Liver (tissue), 8 donors: ENCODE measurements at regions not wholly inside any gene's neighbourhood (a gene's known extent, or its start where the extent isn't known, plus 50 kb on each side); places are given as distances from the start of the nearest gene placed in this dataset.

Experiments used
- DNase-seq: peaks from one replicate; pipeline ENCODE4 v3.0.0-alpha.2; 2017; ENCODE audit warnings: low spot score
- H3K27ac ChIP-seq, 2 donors: one replicate each; pipeline ENCODE4 v1.7.0; 2013; ENCODE audit warnings: inconsistent platforms in 2 of 2, low read length in 2 of 2, control low read depth in 1 of 2, low read depth in 1 of 2, mild to moderate bottlenecking in 1 of 2
- H3K27me3 ChIP-seq, 4 donors: one replicate each; pipeline versions ENCODE4 v1.6.1 to v1.7.0; 2013; ENCODE audit warnings: low read length in 3 of 4, inconsistent platforms in 1 of 4, mild to moderate bottlenecking in 1 of 4, moderate library complexity in 1 of 4; ENCODE audit not compliant: control insufficient read depth in 4 of 4, insufficient read depth in 4 of 4
- H3K36me3 ChIP-seq, 4 donors: one replicate each; pipeline versions ENCODE4 v1.6.1 to v1.7.0; 2013; ENCODE audit warnings: low read length in 3 of 4, mild to moderate bottlenecking in 3 of 4, low read depth in 1 of 4, moderate library complexity in 1 of 4; ENCODE audit not compliant: control insufficient read depth in 4 of 4, insufficient read depth in 3 of 4
- H3K4me1 ChIP-seq, 4 donors: one replicate each; pipeline versions ENCODE4 v1.6.1 to v1.7.0; 2013; ENCODE audit warnings: low read length in 3 of 4, mild to moderate bottlenecking in 3 of 4, moderate library complexity in 1 of 4; ENCODE audit not compliant: control insufficient read depth in 4 of 4, insufficient read depth in 4 of 4
- H3K4me3 ChIP-seq, 3 donors: one replicate each; pipeline versions ENCODE4 v1.6.1 to v1.7.0; 2013; ENCODE audit warnings: low read length in 3 of 3, control low read depth in 1 of 3, low read depth in 1 of 3, mild to moderate bottlenecking in 1 of 3
- H3K9ac ChIP-seq, 2 donors: one replicate each; pipeline ENCODE4 v1.7.0; 2013; ENCODE audit warnings: low read length in 2 of 2, mild to moderate bottlenecking in 2 of 2, moderate library complexity in 2 of 2, control low read depth in 1 of 2, low read depth in 1 of 2
- H3K9me3 ChIP-seq, 4 donors: one replicate each; pipeline versions ENCODE4 v1.6.1 to v1.7.0; 2013; ENCODE audit warnings: low read length in 3 of 4; ENCODE audit not compliant: control insufficient read depth in 4 of 4
- ATF3 ChIP-seq: IDR thresholded peaks from 2 replicates; pipeline ENCODE4 v1.6.1; 2016; ENCODE audit warnings: antibody characterized with exemption
- CTCF ChIP-seq: fragments of 150-350 bp; IDR thresholded peaks from 2 replicates; pipeline ENCODE4 v1.5.1; 2017; ENCODE audit warnings: improper control_type of control experiment, low read depth, low read length; ENCODE audit not compliant: missing input control
- EGR1 ChIP-seq, 2 donors: IDR thresholded peaks; 2 replicates each; pipeline ENCODE4 v1.6.1; 2016 to 2018; ENCODE audit warnings: antibody characterized with exemption in 2 of 2, low read depth in 2 of 2
- FOXA1 ChIP-seq: IDR thresholded peaks from 2 replicates; pipeline ENCODE4 v1.6.1; 2016; ENCODE audit warnings: antibody characterized with exemption
- FOXA2 ChIP-seq: IDR thresholded peaks from 2 replicates; pipeline ENCODE4 v1.6.1; 2016; ENCODE audit warnings: antibody characterized with exemption
- GABPA ChIP-seq, 2 donors: IDR thresholded peaks in 1 of 2; conservative IDR thresholded peaks in 1 of 2; 2 replicates each; pipeline ENCODE4 v1.6.1; 2016; ENCODE audit warnings: antibody characterized with exemption in 2 of 2, mild to moderate bottlenecking in 1 of 2, moderate library complexity in 1 of 2
- HNF4A ChIP-seq, 2 donors: conservative IDR thresholded peaks; 2 replicates each; pipeline ENCODE4 v1.6.1; 2016; ENCODE audit warnings: antibody characterized with exemption in 2 of 2, mild to moderate bottlenecking in 2 of 2
- HNF4G ChIP-seq: IDR thresholded peaks from 2 replicates; pipeline ENCODE4 v1.6.1; 2016; ENCODE audit warnings: antibody characterized with exemption
- JUND ChIP-seq, 2 donors: IDR thresholded peaks; 2 replicates each; pipeline ENCODE4 v1.6.1; 2016; ENCODE audit warnings: antibody characterized with exemption in 2 of 2
- NR2F2 ChIP-seq: IDR thresholded peaks from 2 replicates; pipeline ENCODE4 v1.6.1; 2016; ENCODE audit warnings: antibody characterized with exemption
- RAD21 ChIP-seq, 2 donors: IDR thresholded peaks; 2 replicates each; pipeline ENCODE4 v1.6.1; 2016; ENCODE audit warnings: antibody characterized with exemption in 2 of 2, mild to moderate bottlenecking in 2 of 2
- RXRA ChIP-seq, 2 donors: IDR thresholded peaks; 2 replicates each; pipeline ENCODE4 v1.6.1; 2017 to 2018; ENCODE audit warnings: antibody characterized with exemption in 2 of 2, mild to moderate bottlenecking in 1 of 2
- SP1 ChIP-seq: IDR thresholded peaks from 2 replicates; pipeline ENCODE4 v1.6.1; 2018; ENCODE audit warnings: antibody characterized with exemption, mild to moderate bottlenecking
- TAF1 ChIP-seq: conservative IDR thresholded peaks from 2 replicates; pipeline ENCODE4 v1.6.1; 2016; ENCODE audit warnings: antibody characterized with exemption, mild to moderate bottlenecking
- YY1 ChIP-seq: IDR thresholded peaks from 2 replicates; pipeline ENCODE4 v1.6.1; 2016; ENCODE audit warnings: antibody characterized with exemption, mild to moderate bottlenecking
- ZBTB33 ChIP-seq: IDR thresholded peaks from 2 replicates; pipeline ENCODE4 v1.6.1; 2016; ENCODE audit warnings: antibody characterized with exemption
- WGBS: extraction: QIAGEN DNeasy Blood & Tissue Kit; methylation state at CpG from one replicate; pipeline ENCODE4 v1.1.7; 2013; 5-methylcytosine and 5-hydroxymethylcytosine counted together
- TF ChIP-seq, protein P1 (sequence below): IDR thresholded peaks from 2 replicates; pipeline ENCODE4 v1.6.1; 2016; ENCODE audit warnings: antibody characterized with exemption
- TF ChIP-seq, protein P2 (sequence below): IDR thresholded peaks from 2 replicates; pipeline ENCODE4 v1.6.1; 2016; ENCODE audit warnings: antibody characterized with exemption, mild to moderate bottlenecking
- donor health status: healthy.
- donor health status: healthy.
- donor health status: healthy.
- donor health status: healthy.
- donor health status: healthy.

GRCh38 chr6:170159022-170159965 is 131.6 kb downstream of the DLL1 start:
- Histone ChIP-seq H3K9ac (no peak overlapping the region), H3K27ac (no peak overlapping the region), H3K36me3 (no peaks in the 10 kb centered on the region), H3K9me3 (no peaks in the 10 kb centered on the region), H3K4me1 (no peaks in the 10 kb centered on the region), H3K27me3 (no peaks in the 10 kb centered on the region), H3K4me3 (no peak overlapping the region)
- no peak for DNase-seq
- no peak for TF ChIP-seq RAD21 (IDR thresholded peaks at IDR 0.05)
- TF ChIP-seq HNF4G: no peak
- TF ChIP-seq RXRA (IDR thresholded peaks at IDR 0.05): no peak
- no peak for TF ChIP-seq GABPA (IDR thresholded peaks at IDR 0.05 in 1 of 2, conservative IDR thresholded peaks at IDR 0.05 in 1 of 2)
- TF ChIP-seq, protein P1, sequence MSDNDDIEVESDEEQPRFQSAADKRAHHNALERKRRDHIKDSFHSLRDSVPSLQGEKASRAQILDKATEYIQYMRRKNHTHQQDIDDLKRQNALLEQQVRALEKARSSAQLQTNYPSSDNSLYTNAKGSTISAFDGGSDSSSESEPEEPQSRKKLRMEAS: no peak
- TF ChIP-seq CTCF: no peak
- TF ChIP-seq ZBTB33: no peak
- TF ChIP-seq FOXA2: no peak
- TF ChIP-seq, protein P2, sequence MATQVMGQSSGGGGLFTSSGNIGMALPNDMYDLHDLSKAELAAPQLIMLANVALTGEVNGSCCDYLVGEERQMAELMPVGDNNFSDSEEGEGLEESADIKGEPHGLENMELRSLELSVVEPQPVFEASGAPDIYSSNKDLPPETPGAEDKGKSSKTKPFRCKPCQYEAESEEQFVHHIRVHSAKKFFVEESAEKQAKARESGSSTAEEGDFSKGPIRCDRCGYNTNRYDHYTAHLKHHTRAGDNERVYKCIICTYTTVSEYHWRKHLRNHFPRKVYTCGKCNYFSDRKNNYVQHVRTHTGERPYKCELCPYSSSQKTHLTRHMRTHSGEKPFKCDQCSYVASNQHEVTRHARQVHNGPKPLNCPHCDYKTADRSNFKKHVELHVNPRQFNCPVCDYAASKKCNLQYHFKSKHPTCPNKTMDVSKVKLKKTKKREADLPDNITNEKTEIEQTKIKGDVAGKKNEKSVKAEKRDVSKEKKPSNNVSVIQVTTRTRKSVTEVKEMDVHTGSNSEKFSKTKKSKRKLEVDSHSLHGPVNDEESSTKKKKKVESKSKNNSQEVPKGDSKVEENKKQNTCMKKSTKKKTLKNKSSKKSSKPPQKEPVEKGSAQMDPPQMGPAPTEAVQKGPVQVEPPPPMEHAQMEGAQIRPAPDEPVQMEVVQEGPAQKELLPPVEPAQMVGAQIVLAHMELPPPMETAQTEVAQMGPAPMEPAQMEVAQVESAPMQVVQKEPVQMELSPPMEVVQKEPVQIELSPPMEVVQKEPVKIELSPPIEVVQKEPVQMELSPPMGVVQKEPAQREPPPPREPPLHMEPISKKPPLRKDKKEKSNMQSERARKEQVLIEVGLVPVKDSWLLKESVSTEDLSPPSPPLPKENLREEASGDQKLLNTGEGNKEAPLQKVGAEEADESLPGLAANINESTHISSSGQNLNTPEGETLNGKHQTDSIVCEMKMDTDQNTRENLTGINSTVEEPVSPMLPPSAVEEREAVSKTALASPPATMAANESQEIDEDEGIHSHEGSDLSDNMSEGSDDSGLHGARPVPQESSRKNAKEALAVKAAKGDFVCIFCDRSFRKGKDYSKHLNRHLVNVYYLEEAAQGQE: no peak
- TF ChIP-seq ATF3: no peak
- TF ChIP-seq HNF4A (conservative IDR thresholded peaks at IDR 0.05): no peak
- no peak for TF ChIP-seq FOXA1
- no peak for TF ChIP-seq YY1
- TF ChIP-seq NR2F2: no peak
- TF ChIP-seq JUND (IDR thresholded peaks at IDR 0.05): no peak
- TF ChIP-seq SP1: no peak
- no peak for TF ChIP-seq TAF1
- TF ChIP-seq EGR1 (IDR thresholded peaks at IDR 0.05; ENCODE audit: low read depth in 2 of 2): no peak
- 92% methylated on average over 53 of the region's 53 CpGs for WGBS
